HG02588 (cell line): ENCODE measurements at regions not wholly inside any gene's neighbourhood (a gene's known extent, or its start where the extent isn't known, plus 50 kb on each side); places are given as distances from the start of the nearest gene placed in this dataset.
"Not testable (repeated sequence)": the region's sequence is repeated elsewhere in the genome, so short reads cannot be mapped to it uniquely, and the experiment has no call there.

Source experiments
- ATAC-seq: cut with Tn5 transposase; IDR thresholded peaks from one replicate; pipeline ENCODE4 v1.9.1; 2021; ENCODE audit warnings: mild to moderate bottlenecking, moderate library complexity; ENCODE audit not compliant: unreplicated experiment

GRCh38 chr16:29311461-29312344 is 94.8 kb downstream of the NPIPB11 start:
- ATAC-seq, result no peak

- no peak for ATAC-seq
Measured at GRCh38 chr16:29310852-29311314, 95.6 kb downstream of the NPIPB11 start.

GRCh38 chr16:29310243-29310642 is 96.3 kb downstream of the NPIPB11 start:
- ATAC-seq, result not testable (repeated sequence)

- ATAC-seq, result not testable (repeated sequence)
Measured at GRCh38 chr16:29309601-29310000, 96.9 kb downstream of the NPIPB11 start.

GRCh38 chr16:29308644-29309546 is 97.6 kb downstream of the NPIPB11 start:
- ATAC-seq, result no peak

- no peak for ATAC-seq
Measured at GRCh38 chr16:29307598-29308507, 98.7 kb downstream of the NPIPB11 start.

- no peak for ATAC-seq
Measured at GRCh38 chr16:29306943-29307597, 99.4 kb downstream of the NPIPB11 start.

GRCh38 chr16:29306201-29306600 is 100.3 kb downstream of the NPIPB11 start:
- no peak for ATAC-seq

- not testable (repeated sequence) for ATAC-seq
Measured at GRCh38 chr16:29305018-29305417, 101.5 kb downstream of the NPIPB11 start.

- ATAC-seq, result no peak
Measured at GRCh38 chr16:29304251-29304650, 102.3 kb downstream of the NPIPB11 start.

GRCh38 chr16:29303520-29303919 is 103.0 kb downstream of the NPIPB11 start:
- ATAC-seq, result no peak

- ATAC-seq, result no peak
Measured at GRCh38 chr16:29302976-29303375, 103.5 kb downstream of the NPIPB11 start.

- ATAC-seq, result not testable (repeated sequence)
Measured at GRCh38 chr16:29302433-29302832, 104.1 kb downstream of the NPIPB11 start.

GRCh38 chr16:29301662-29302285 is 104.7 kb downstream of the NPIPB11 start:
- ATAC-seq, result not testable (repeated sequence)

- ATAC-seq, result not testable (repeated sequence)
Measured at GRCh38 chr16:29300541-29301535, 105.7 kb downstream of the NPIPB11 start.

GRCh38 chr16:29300030-29300491 is 106.5 kb downstream of the NPIPB11 start:
- not testable (repeated sequence) for ATAC-seq

GRCh38 chr16:29298997-29299396 is 107.5 kb downstream of the NPIPB11 start:
- ATAC-seq, result not testable (repeated sequence)

GRCh38 chr16:29298307-29298706 is 108.2 kb downstream of the NPIPB11 start:
- ATAC-seq, result not testable (repeated sequence)
